GM13977 (cell line): ENCODE measurements at regions not wholly inside any gene's neighbourhood (a gene's known extent, or its start where the extent isn't known, plus 50 kb on each side); places are given as distances from the start of the nearest gene placed in this dataset.

Experiments used
- DNase-seq: peaks from one replicate; pipeline ENCODE4 v3.0.0; 2012; ENCODE audit warnings: low spot score
- in situ Hi-C: fragments of 300-500 bp; cut with MboI; formaldehyde crosslinking; loops from one replicate; pipeline ENCODE4 v1.12.0; 2022; ENCODE audit warnings: low sequenced_read_pairs, low pct_unique_long_range_greater_than_20kb, mixed read lengths, inconsistent platforms; ENCODE audit not compliant: unreplicated experiment
- TF ChIP-seq, protein P1 (sequence below): IDR thresholded peaks from 2 replicates; pipeline ENCODE4 v1.5.1; 2012; ENCODE audit warnings: mild to moderate bottlenecking, control low read depth; ENCODE audit not compliant: insufficient read depth; ENCODE audit errors: extremely low read depth, missing control alignments

DNA sequence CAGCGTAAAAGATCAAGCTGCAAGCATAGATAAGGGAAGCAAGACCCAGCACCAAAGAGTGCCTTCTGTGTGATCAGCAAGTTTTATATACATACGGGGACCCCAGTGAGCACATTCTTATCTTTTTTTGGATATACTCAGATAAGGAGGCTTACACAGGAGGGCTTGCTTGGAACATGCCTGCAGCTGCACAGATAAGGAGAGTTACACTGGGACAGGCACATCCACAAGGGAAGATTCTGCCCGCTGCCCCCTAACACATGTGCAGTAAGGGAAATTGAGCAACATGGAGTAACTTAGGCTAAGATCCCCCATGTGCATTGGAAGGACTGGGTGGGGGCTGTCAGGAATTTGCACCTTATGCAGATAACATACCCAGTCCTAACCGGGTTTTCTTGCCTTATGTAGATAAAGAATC is 1334.8 kb downstream of the MRPL39 start:
- in situ Hi-C loops, result no loop called here
- DNase-seq, result no peak
- TF ChIP-seq, protein P1, sequence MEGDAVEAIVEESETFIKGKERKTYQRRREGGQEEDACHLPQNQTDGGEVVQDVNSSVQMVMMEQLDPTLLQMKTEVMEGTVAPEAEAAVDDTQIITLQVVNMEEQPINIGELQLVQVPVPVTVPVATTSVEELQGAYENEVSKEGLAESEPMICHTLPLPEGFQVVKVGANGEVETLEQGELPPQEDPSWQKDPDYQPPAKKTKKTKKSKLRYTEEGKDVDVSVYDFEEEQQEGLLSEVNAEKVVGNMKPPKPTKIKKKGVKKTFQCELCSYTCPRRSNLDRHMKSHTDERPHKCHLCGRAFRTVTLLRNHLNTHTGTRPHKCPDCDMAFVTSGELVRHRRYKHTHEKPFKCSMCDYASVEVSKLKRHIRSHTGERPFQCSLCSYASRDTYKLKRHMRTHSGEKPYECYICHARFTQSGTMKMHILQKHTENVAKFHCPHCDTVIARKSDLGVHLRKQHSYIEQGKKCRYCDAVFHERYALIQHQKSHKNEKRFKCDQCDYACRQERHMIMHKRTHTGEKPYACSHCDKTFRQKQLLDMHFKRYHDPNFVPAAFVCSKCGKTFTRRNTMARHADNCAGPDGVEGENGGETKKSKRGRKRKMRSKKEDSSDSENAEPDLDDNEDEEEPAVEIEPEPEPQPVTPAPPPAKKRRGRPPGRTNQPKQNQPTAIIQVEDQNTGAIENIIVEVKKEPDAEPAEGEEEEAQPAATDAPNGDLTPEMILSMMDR, result no peak

DNA sequence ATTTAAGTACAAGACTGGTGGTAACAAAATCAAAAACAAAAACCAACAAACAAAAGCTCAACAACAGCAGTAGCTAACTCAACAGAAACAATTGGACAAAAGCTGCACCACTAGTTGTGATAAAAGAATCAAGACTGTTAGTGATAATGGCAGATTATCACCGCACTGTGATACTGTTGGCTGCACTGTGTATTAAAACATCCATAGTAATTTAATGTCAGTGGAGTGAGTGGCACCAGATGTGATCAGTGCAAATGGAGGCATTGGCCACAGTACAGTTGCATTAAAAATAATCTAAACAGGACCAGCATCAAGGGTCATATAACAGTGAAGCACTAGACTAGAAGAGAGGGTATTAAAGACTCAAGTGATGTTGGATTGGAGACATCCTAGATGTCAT is 1341.3 kb downstream of the MRPL39 start:
- in situ Hi-C loops, result no loop called here
- no peak for DNase-seq
- TF ChIP-seq, protein P1, result no peak

DNA sequence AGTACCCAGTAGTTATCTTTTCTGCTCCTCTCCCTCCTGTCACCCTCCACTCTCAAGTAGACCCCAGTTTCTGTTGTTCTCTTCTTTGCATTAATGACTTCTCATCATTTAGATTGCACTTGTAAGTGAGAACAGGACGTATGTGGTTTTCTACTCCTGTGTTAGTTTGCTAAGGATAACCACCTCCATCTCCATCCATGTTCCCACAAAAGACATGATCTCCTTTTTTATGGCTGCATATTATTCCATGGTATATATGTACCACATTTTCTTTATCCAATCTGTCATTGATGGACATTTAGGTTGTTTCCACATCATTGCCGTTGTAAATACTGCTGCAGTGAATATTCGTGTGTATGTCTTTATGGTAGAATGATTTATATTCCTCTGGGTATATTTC is 1346.5 kb downstream of the MRPL39 start:
- TF ChIP-seq, protein P1, result no peak
- in situ Hi-C loops, result no loop called here
- no peak for DNase-seq

GRCh38 chr21:24259241-24259640 is 1348.0 kb downstream of the MRPL39 start:
- DNase-seq, result no peak
- TF ChIP-seq, protein P1, result no peak
- in situ Hi-C loops, result no loop called here

DNA sequence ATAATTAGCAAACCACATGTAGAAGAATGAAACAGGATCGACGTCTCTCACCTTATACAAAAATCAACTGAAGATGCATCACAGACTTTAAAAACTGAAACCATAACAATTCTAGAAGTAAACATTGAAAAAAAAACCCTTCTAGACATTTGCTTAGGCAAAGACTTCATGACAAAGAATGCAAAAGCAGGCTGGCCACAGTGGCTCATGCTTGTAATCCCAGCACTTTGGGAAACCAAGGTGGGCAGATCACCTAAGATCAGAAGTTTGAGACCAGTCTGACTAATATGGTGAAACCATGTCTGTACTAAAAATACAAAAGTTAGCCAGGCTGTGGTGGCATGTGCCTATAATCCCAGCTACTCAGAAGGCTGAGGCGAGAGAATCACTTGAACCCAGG is 1351.7 kb downstream of the MRPL39 start:
- DNase-seq, result no peak
- TF ChIP-seq, protein P1, result no peak

GRCh38 chr21:24225431-24225830 is 1381.8 kb downstream of the MRPL39 start:
- DNase-seq, result no peak
- in situ Hi-C loops, result no loop called here
- TF ChIP-seq, protein P1, result no peak

More for the DNA sequence above, 1351.7 kb downstream of the MRPL39 start:
- in situ Hi-C loops, result no loop called here

DNA sequence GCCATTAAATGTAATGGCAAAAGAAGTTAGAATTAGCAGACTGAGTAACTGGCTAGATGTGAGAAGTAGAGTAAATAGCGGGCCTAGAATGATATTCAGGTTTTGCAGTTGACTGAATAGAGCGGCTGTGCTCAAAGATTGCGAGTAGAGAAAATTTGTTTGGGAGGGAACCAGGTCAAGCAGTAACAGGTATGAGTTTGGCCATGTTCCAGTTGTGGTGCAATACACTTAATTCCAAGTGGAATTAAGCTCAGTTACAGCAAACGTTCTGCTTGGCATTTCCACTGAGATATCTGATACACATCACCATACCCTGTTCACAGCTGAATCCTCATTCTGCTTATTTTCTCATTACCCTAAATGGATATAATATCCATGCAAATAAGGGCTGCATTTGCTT is 1382.9 kb downstream of the MRPL39 start:
- no peak for DNase-seq
- in situ Hi-C loops, result no loop called here
- TF ChIP-seq, protein P1, result no peak
